Kidney epithelial cell (primary cell): ENCODE measurements at regions not wholly inside any gene's neighbourhood (a gene's known extent, or its start where the extent isn't known, plus 50 kb on each side); places are given as distances from the start of the nearest gene placed in this dataset.

Experiments used
- DNase-seq: peaks from one replicate; pipeline ENCODE4 v3.0.0-alpha.2; 2010; ENCODE audit warnings: low read depth
- H3K27me3 ChIP-seq: 2 replicates; pipeline ENCODE4 v1.6.0; 2011; ENCODE audit warnings: low read length; ENCODE audit not compliant: control insufficient read depth, insufficient read depth
- H3K36me3 ChIP-seq: 2 replicates; pipeline ENCODE4 v1.5.1; 2011; ENCODE audit warnings: low read length; ENCODE audit not compliant: control insufficient read depth, insufficient read depth
- H3K4me3 ChIP-seq: 2 replicates; pipeline ENCODE4 v1.5.1; 2011; ENCODE audit warnings: low read depth, mild to moderate bottlenecking, control low read depth, low read length
- CTCF ChIP-seq: IDR thresholded peaks from 2 replicates; pipeline ENCODE4 v1.5.1; 2011; ENCODE audit warnings: mild to moderate bottlenecking, moderate library complexity, low read length, control low read depth, inconsistent platforms; ENCODE audit not compliant: insufficient read depth, poor library complexity, severe bottlenecking

GRCh38 chr6:73888050-73888449 lies 192.0 kb downstream of the CD109 start:
- DNase-seq = no peak
- Histone ChIP-seq H3K36me3 (no peaks in the 10 kb centered on the region), H3K4me3 (no peak overlapping the region), H3K27me3 (no peaks in the 10 kb centered on the region)
- TF ChIP-seq CTCF = no peak

GRCh38 chr6:73885393-73885792 lies 189.4 kb downstream of the CD109 start:
- H3K27me3 ChIP-seq = no peaks in the 10 kb centered on the region
- no peaks in the 10 kb centered on the region for H3K36me3 ChIP-seq
- no peak overlapping the region for H3K4me3 ChIP-seq
- DNase-seq = no peak
- no peak for TF ChIP-seq CTCF

GRCh38 chr6:73884540-73884939 lies 188.5 kb downstream of the CD109 start:
- DNase-seq = no peak
- TF ChIP-seq CTCF = no peak
- Histone ChIP-seq H3K4me3 (no peak overlapping the region), H3K27me3 (no peaks in the 10 kb centered on the region), H3K36me3 (no peaks in the 10 kb centered on the region)

- DNase-seq = no peak
- Histone ChIP-seq H3K27me3 (no peaks in the 10 kb centered on the region), H3K4me3 (no peak overlapping the region), H3K36me3 (no peaks in the 10 kb centered on the region)
- TF ChIP-seq CTCF = no peak
These were observed 183.7 kb downstream of the CD109 start for GRCh38 chr6:73879501-73880293.

- no peak for TF ChIP-seq CTCF
- no peaks in the 10 kb centered on the region for H3K36me3 ChIP-seq
- H3K27me3 ChIP-seq = no peaks in the 10 kb centered on the region
- no peak overlapping the region for H3K4me3 ChIP-seq
- no peak for DNase-seq
These were observed 182.4 kb downstream of the CD109 start for GRCh38 chr6:73878403-73878802.
